Subcutaneous abdominal adipose tissue (tissue), 5 donors: ENCODE measurements at regions not wholly inside any gene's neighbourhood (a gene's known extent, or its start where the extent isn't known, plus 50 kb on each side); places are given as distances from the start of the nearest gene placed in this dataset.

ENCODE experiments used
- H3K27ac ChIP-seq: one replicate; pipeline ENCODE4 v1.7.0; 2013; ENCODE audit warnings: low read depth, mild to moderate bottlenecking, inconsistent platforms, low read length, moderate library complexity
- H3K27me3 ChIP-seq, 5 donors: one replicate each; pipeline ENCODE4 v1.7.0; 2013; ENCODE audit warnings: low read length in 5 of 5, inconsistent platforms in 1 of 5; ENCODE audit not compliant: control insufficient read depth in 5 of 5, insufficient read depth in 4 of 5
- H3K36me3 ChIP-seq, 5 donors: one replicate each; pipeline ENCODE4 v1.7.0; 2013; ENCODE audit warnings: low read length in 5 of 5; ENCODE audit not compliant: control insufficient read depth in 5 of 5, insufficient read depth in 5 of 5
- H3K4me1 ChIP-seq, 5 donors: one replicate each; pipeline ENCODE4 v1.7.0; 2013; ENCODE audit warnings: low read length in 5 of 5, mild to moderate bottlenecking in 3 of 5, moderate library complexity in 1 of 5; ENCODE audit not compliant: control insufficient read depth in 5 of 5, insufficient read depth in 5 of 5
- H3K4me3 ChIP-seq, 5 donors: one replicate each; pipeline ENCODE4 v1.7.0; 2013; ENCODE audit warnings: low read length in 5 of 5, low read depth in 1 of 5
- H3K9ac ChIP-seq, 5 donors: one replicate each; pipeline ENCODE4 v1.7.0; 2013; ENCODE audit warnings: low read length in 5 of 5, mild to moderate bottlenecking in 4 of 5, moderate library complexity in 3 of 5
- H3K9me3 ChIP-seq, 5 donors: one replicate each; pipeline ENCODE4 v1.7.0; 2013; ENCODE audit warnings: low read length in 5 of 5; ENCODE audit not compliant: control insufficient read depth in 5 of 5
- donor health status: healthy.
- donor health status: healthy.
- donor health status: healthy.
- donor health status: healthy.
- donor health status: healthy.

GRCh38 chr9:27765266-27766072, 192.2 kb upstream of the C9orf72 start:
- H3K36me3 ChIP-seq = no peaks in the 10 kb centered on the region
- no peak overlapping the region for H3K9ac ChIP-seq
- H3K4me1 ChIP-seq = no peaks in the 10 kb centered on the region
- no peak overlapping the region for H3K27ac ChIP-seq
- H3K9me3 ChIP-seq = no peaks in the 10 kb centered on the region
- H3K27me3 ChIP-seq = no peaks in the 10 kb centered on the region
- no peak overlapping the region for H3K4me3 ChIP-seq

GRCh38 chr9:27766073-27766835, 193.0 kb upstream of the C9orf72 start:
- no peak overlapping the region for H3K27ac ChIP-seq
- H3K9ac ChIP-seq = no peak overlapping the region
- no peaks in the 10 kb centered on the region for H3K9me3 ChIP-seq
- H3K27me3 ChIP-seq = no peaks in the 10 kb centered on the region
- no peak overlapping the region for H3K4me3 ChIP-seq
- H3K4me1 ChIP-seq = no peaks in the 10 kb centered on the region
- H3K36me3 ChIP-seq = no peaks in the 10 kb centered on the region

GRCh38 chr9:27768781-27769180, 195.5 kb upstream of the C9orf72 start:
- Histone ChIP-seq H3K9me3 (no peaks in the 10 kb centered on the region), H3K36me3 (no peaks in the 10 kb centered on the region), H3K27me3 (peaks cover 0 to 3% (median 0%) of the 10 kb centered on the region in 5 donors), H3K27ac (no peak overlapping the region), H3K4me1 (no peaks in the 10 kb centered on the region), H3K4me3 (no peak overlapping the region), H3K9ac (no peak overlapping the region)

- H3K4me3 ChIP-seq = no peak overlapping the region
- no peaks in the 10 kb centered on the region for H3K4me1 ChIP-seq
- no peaks in the 10 kb centered on the region for H3K9me3 ChIP-seq
- H3K9ac ChIP-seq = no peak overlapping the region
- no peak overlapping the region for H3K27ac ChIP-seq
- no peaks in the 10 kb centered on the region for H3K36me3 ChIP-seq
- peaks cover 0 to 3% (median 0%) of the 10 kb centered on the region in 5 donors for H3K27me3 ChIP-seq
Observed at GRCh38 chr9:27770541-27770940, 197.3 kb upstream of the C9orf72 start.

- Histone ChIP-seq H3K27ac (no peak overlapping the region), H3K9me3 (no peaks in the 10 kb centered on the region), H3K36me3 (no peaks in the 10 kb centered on the region), H3K27me3 (peaks cover 0 to 3% (median 0%) of the 10 kb centered on the region in 5 donors), H3K4me3 (no peak overlapping the region), H3K9ac (no peak overlapping the region), H3K4me1 (no peaks in the 10 kb centered on the region)
Observed at GRCh38 chr9:27771803-27772545, 198.7 kb upstream of the C9orf72 start.

GRCh38 chr9:27784847-27785713, 211.8 kb upstream of the C9orf72 start:
- no peaks in the 10 kb centered on the region for H3K27me3 ChIP-seq
- H3K9me3 ChIP-seq = peaks cover 0 to 3% (median 0%) of the 10 kb centered on the region in 5 donors
- no peaks in the 10 kb centered on the region for H3K36me3 ChIP-seq
- H3K4me1 ChIP-seq = no peaks in the 10 kb centered on the region
- no peak overlapping the region for H3K4me3 ChIP-seq
- no peak overlapping the region for H3K9ac ChIP-seq
- no peak overlapping the region for H3K27ac ChIP-seq

- no peak overlapping the region for H3K4me3 ChIP-seq
Observed at GRCh38 chr9:27785714-27786100, 212.4 kb upstream of the C9orf72 start.

GRCh38 chr9:27787891-27788290, 214.6 kb upstream of the C9orf72 start:
- no peak overlapping the region for H3K9ac ChIP-seq
- H3K36me3 ChIP-seq = no peaks in the 10 kb centered on the region
- H3K27me3 ChIP-seq = no peaks in the 10 kb centered on the region
- no peak overlapping the region for H3K27ac ChIP-seq
- H3K4me3 ChIP-seq = no peak overlapping the region
- peaks cover 0 to 3% (median 0%) of the 10 kb centered on the region in 5 donors for H3K9me3 ChIP-seq
- no peaks in the 10 kb centered on the region for H3K4me1 ChIP-seq

More at GRCh38 chr9:27785714-27786100, 212.4 kb upstream of the C9orf72 start:
- H3K9ac ChIP-seq = no peak overlapping the region
- no peaks in the 10 kb centered on the region for H3K4me1 ChIP-seq
- H3K36me3 ChIP-seq = no peaks in the 10 kb centered on the region
- H3K27me3 ChIP-seq = no peaks in the 10 kb centered on the region
- no peak overlapping the region for H3K27ac ChIP-seq
- peaks cover 0 to 3% (median 0%) of the 10 kb centered on the region in 5 donors for H3K9me3 ChIP-seq

GRCh38 chr9:27791311-27791710, 218.0 kb upstream of the C9orf72 start:
- Histone ChIP-seq H3K9ac (no peak overlapping the region), H3K4me1 (no peaks in the 10 kb centered on the region), H3K27me3 (no peaks in the 10 kb centered on the region)

More at GRCh38 chr9:27791311-27791710, 218.0 kb upstream of the C9orf72 start:
- no peaks in the 10 kb centered on the region for H3K9me3 ChIP-seq
- H3K27ac ChIP-seq = no peak overlapping the region
- no peaks in the 10 kb centered on the region for H3K36me3 ChIP-seq
- H3K4me3 ChIP-seq = no peak overlapping the region
